Adrenal gland (tissue), 5 donors: ENCODE measurements at regions not wholly inside any gene's neighbourhood (a gene's known extent, or its start where the extent isn't known, plus 50 kb on each side); places are given as distances from the start of the nearest gene placed in this dataset.

ENCODE experiments used
- POLR2A ChIP-seq, 2 donors: fragments of 450-650 bp; IDR thresholded peaks; one replicate each; pipeline ENCODE4 v1.6.1; 2017; ENCODE audit warnings: antibody characterized with exemption in 2 of 2, mild to moderate bottlenecking in 2 of 2, moderate library complexity in 1 of 2
- TF ChIP-seq, protein P1 (sequence below), 6 experiments: fragments of 450-650 bp in 4 of 6; fragments of 200-600 bp in 2 of 6; sonication (generic) in 1 of 6; IDR thresholded peaks; 1 replicate in 5 of 6; 2 replicates in 1 of 6; pipeline versions ENCODE4 v1.5.1 to v1.8.0; 2016 to 2021; ENCODE audit warnings: antibody characterized with exemption in 6 of 6, mild to moderate bottlenecking in 2 of 6, moderate library complexity in 1 of 6
- donor health status: DM: no; HTN: no; CAD: no.

DNA sequence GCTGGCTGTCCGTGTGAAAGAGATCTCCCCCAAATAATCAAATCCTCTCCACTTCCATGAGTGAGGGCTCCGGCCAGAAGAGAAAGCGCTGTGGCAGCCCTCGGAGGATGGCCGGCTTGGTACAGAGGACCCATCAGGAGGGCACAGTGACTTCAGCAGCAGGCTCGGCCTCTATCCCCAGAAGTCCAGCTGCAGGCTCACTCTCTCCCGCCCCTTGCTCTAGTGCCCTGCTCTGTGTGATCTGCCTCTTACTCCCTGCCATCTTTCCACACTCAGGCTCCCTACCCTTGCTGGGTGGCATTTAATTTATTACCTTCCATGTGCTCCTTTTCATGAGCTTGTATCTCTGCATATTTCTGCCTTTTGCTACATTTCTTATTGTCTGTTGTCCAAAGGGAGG lies 129.7 kb downstream of the SPATA19 start:
- TF ChIP-seq, protein P1, sequence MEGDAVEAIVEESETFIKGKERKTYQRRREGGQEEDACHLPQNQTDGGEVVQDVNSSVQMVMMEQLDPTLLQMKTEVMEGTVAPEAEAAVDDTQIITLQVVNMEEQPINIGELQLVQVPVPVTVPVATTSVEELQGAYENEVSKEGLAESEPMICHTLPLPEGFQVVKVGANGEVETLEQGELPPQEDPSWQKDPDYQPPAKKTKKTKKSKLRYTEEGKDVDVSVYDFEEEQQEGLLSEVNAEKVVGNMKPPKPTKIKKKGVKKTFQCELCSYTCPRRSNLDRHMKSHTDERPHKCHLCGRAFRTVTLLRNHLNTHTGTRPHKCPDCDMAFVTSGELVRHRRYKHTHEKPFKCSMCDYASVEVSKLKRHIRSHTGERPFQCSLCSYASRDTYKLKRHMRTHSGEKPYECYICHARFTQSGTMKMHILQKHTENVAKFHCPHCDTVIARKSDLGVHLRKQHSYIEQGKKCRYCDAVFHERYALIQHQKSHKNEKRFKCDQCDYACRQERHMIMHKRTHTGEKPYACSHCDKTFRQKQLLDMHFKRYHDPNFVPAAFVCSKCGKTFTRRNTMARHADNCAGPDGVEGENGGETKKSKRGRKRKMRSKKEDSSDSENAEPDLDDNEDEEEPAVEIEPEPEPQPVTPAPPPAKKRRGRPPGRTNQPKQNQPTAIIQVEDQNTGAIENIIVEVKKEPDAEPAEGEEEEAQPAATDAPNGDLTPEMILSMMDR (IDR thresholded peaks at IDR 0.05), result no peak
- TF ChIP-seq POLR2A (IDR thresholded peaks at IDR 0.05), result no peak
